ENCODE measurements at regions not wholly inside any gene's neighbourhood (a gene's known extent, or its start where the extent isn't known, plus 50 kb on each side); places are given as distances from the start of the nearest gene placed in this dataset.
"Not testable (repeated sequence)": the region's sequence is repeated elsewhere in the genome, so short reads cannot be mapped to it uniquely, and the experiment has no call there.

GRCh38 chr1:82388679-82389078 is 587.9 kb downstream of the ADGRL2 start:
- no peak for DNase-seq

- DNase-seq = no peak
These were observed 586.3 kb downstream of the ADGRL2 start for GRCh38 chr1:82387012-82387366.

GRCh38 chr1:82386365-82387011 is 585.8 kb downstream of the ADGRL2 start:
- DNase-seq = no peak

- DNase-seq = no peak
These were observed 584.0 kb downstream of the ADGRL2 start for GRCh38 chr1:82384776-82385175.

- DNase-seq = no peak
These were observed 576.6 kb downstream of the ADGRL2 start for GRCh38 chr1:82377201-82377884.

- no peak for DNase-seq
These were observed 573.0 kb downstream of the ADGRL2 start for GRCh38 chr1:82373710-82374109.

- DNase-seq = no peak
These were observed 571.2 kb downstream of the ADGRL2 start for GRCh38 chr1:82371844-82372498.

GRCh38 chr1:82367456-82367855 is 566.7 kb downstream of the ADGRL2 start:
- DNase-seq = no peak

GRCh38 chr1:82366689-82367088 is 566.0 kb downstream of the ADGRL2 start:
- DNase-seq = no peak

GRCh38 chr1:82359541-82359940 is 558.8 kb downstream of the ADGRL2 start:
- DNase-seq = not testable (repeated sequence)

- not testable (repeated sequence) for DNase-seq
These were observed 558.0 kb downstream of the ADGRL2 start for GRCh38 chr1:82358706-82359105.

- DNase-seq = not testable (repeated sequence)
These were observed 553.8 kb downstream of the ADGRL2 start for GRCh38 chr1:82354546-82354945.

GRCh38 chr1:82348487-82348886 is 547.8 kb downstream of the ADGRL2 start:
- no peak for DNase-seq

GRCh38 chr1:82346141-82346540 is 545.4 kb downstream of the ADGRL2 start:
- no peak for DNase-seq

- DNase-seq = no peak
These were observed 542.6 kb downstream of the ADGRL2 start for GRCh38 chr1:82343381-82343780.

- no peak for DNase-seq
These were observed 536.9 kb downstream of the ADGRL2 start for GRCh38 chr1:82337635-82338034.

- no peak for DNase-seq
These were observed 529.6 kb downstream of the ADGRL2 start for GRCh38 chr1:82330330-82330729.

- no peak for DNase-seq
These were observed 528.5 kb downstream of the ADGRL2 start for GRCh38 chr1:82329226-82329625.

- DNase-seq = no peak
These were observed 522.6 kb downstream of the ADGRL2 start for GRCh38 chr1:82323144-82323841.

- DNase-seq = no peak
These were observed 521.1 kb downstream of the ADGRL2 start for GRCh38 chr1:82321794-82322193.

- DNase-seq = no peak
These were observed 518.8 kb downstream of the ADGRL2 start for GRCh38 chr1:82319546-82319945.

GRCh38 chr1:82318921-82319320 is 518.2 kb downstream of the ADGRL2 start:
- no peak for DNase-seq

- DNase-seq = no peak
These were observed 517.5 kb downstream of the ADGRL2 start for GRCh38 chr1:82318265-82318664.

GRCh38 chr1:82317671-82318070 is 516.9 kb downstream of the ADGRL2 start:
- DNase-seq = no peak

Data from Kasumi-1 (cell line).